ENCODE measurements at regions not wholly inside any gene's neighbourhood (a gene's known extent, or its start where the extent isn't known, plus 50 kb on each side); places are given as distances from the start of the nearest gene placed in this dataset.

DNA sequence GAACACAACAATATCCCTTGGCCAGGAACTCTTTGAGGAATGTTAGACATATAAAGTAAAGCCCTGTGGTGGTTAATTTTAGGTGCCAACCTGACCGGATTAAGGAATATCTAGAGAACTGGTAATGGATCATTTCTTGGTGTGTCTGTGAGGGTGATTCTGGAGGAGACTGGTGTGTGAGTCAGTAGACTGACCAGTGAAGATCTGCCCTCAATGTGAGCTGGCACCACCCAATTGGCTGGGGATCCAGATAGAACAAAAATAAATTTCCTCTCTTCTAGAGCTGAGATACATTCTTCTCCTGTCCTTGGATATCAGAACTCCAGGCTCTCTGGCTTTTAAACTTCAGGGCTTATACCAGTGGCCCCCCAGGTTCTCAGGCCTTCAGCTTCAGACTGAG lies 56.2 kb upstream of the TNPO1 start:
- WGBS, 5 donors, result 41 to 96% (median 52%) methylated on average over 1 of the region's 1 CpG
- intact Hi-C loops (cut with DNase I; ENCODE audit: low total_unique reads), result no loop called here

DNA sequence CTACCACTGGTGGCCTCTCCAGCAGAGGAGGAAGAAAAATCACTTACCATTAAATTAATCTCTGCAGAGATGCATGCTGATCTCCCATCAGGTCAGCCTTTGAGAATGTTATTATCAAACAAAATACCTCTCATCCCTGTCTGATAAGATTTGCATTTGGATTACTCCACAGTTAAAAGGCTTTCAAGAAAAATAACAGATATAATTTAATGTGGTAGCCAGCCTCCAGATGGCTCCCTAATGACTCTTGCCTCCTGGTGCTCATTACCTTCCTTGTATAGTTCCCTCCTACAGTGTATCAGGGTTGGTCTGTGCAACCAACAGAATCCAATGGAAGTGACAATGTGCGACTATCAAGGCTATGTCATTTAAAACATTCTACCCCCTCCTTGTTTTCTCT lies 63.6 kb upstream of the TNPO1 start:
- Histone ChIP-seq H3K36me3 (no peaks in the 10 kb centered on the region), H3K4me1 (no peaks in the 10 kb centered on the region), H3K27me3 (replicated peaks in 1 of 7) (peaks cover 0 to 8% (median 0%) of the 10 kb centered on the region in 7 donors), H3K9me3 (no peaks in the 10 kb centered on the region), H3K4me3 (no peak overlapping the region), H3K27ac (no peak overlapping the region)
- intact Hi-C loops (cut with DNase I; ENCODE audit: low total_unique reads), result no loop called here
- 80 to 100% (median 93%) methylated on average over 1 of the region's 1 CpG for WGBS, 5 donors
- no peak for DNase-seq
- TF ChIP-seq CTCF (IDR thresholded peaks at IDR 0.05 in 8 of 11, conservative IDR thresholded peaks at IDR 0.05 in 3 of 11) (no peak), POLR2A (IDR thresholded peaks at IDR 0.05) (no peak), POLR2AphosphoS5 (IDR thresholded peaks at IDR 0.05) (no peak)

More for the DNA sequence above, 56.2 kb upstream of the TNPO1 start:
- no peak overlapping the region for H3K4me3 ChIP-seq
- H3K27ac ChIP-seq, result no peak overlapping the region
- peaks cover 0 to under 1% (median 0%) of the 10 kb centered on the region in 8 donors for H3K9me3 ChIP-seq
- H3K27me3 ChIP-seq (replicated peaks in 1 of 7), result peaks cover 0 to 13% (median 0%) of the 10 kb centered on the region in 7 donors
- TF ChIP-seq POLR2A (IDR thresholded peaks at IDR 0.05) (no peak), CTCF (IDR thresholded peaks at IDR 0.05 in 8 of 11, conservative IDR thresholded peaks at IDR 0.05 in 3 of 11) (no peak), POLR2AphosphoS5 (IDR thresholded peaks at IDR 0.05) (no peak)
- DNase-seq, result no peak
- no peaks in the 10 kb centered on the region for H3K4me1 ChIP-seq
- H3K36me3 ChIP-seq, result no peaks in the 10 kb centered on the region

- Histone ChIP-seq H3K9me3 (no peaks in the 10 kb centered on the region), H3K36me3 (no peaks in the 10 kb centered on the region), H3K4me1 (no peaks in the 10 kb centered on the region), H3K27me3 (replicated peaks in 1 of 7) (no peaks in the 10 kb centered on the region), H3K4me3 (no peak overlapping the region), H3K27ac (no peak overlapping the region)
- no peak for DNase-seq
- WGBS, 5 donors, result 88 to 94% (median 92%) methylated on average over 12 of the region's 12 CpGs
- intact Hi-C loops (cut with DNase I; ENCODE audit: low total_unique reads), result no loop called here
- TF ChIP-seq POLR2AphosphoS5 (IDR thresholded peaks at IDR 0.05) (no peak), CTCF (IDR thresholded peaks at IDR 0.05 in 8 of 11, conservative IDR thresholded peaks at IDR 0.05 in 3 of 11) (no peak), POLR2A (IDR thresholded peaks at IDR 0.05) (no peak)
Observed at GRCh38 chr5:72749362-72749997, 67.0 kb upstream of the TNPO1 start.

DNA sequence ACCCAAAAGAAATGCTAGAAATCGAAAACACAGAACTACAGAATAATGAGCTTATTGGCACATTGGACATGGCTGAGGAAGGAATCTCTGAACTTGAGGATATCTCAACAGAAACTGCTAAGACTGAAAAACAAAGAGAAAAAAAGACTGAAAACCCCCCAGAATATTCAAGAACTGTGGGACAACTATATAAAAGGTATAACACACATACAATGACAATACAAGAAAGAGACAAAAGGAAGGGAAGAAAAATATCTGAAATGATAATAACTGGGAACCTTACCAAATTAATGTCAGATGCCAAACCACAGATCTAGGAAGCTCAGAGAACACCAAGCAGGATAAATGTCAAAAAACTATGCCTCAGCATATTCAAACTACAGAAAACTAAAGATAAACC lies 68.6 kb upstream of the TNPO1 start:
- Histone ChIP-seq H3K4me1 (no peaks in the 10 kb centered on the region), H3K4me3 (no peak overlapping the region), H3K9me3 (no peaks in the 10 kb centered on the region), H3K27me3 (replicated peaks in 1 of 7) (no peaks in the 10 kb centered on the region), H3K36me3 (no peaks in the 10 kb centered on the region), H3K27ac (no peak overlapping the region)
- no peak for DNase-seq
- WGBS, 5 donors, result 79 to 89% (median 81%) methylated on average over 1 of the region's 1 CpG
- no peak for TF ChIP-seq POLR2AphosphoS5 (IDR thresholded peaks at IDR 0.05)
- intact Hi-C loops (cut with DNase I; ENCODE audit: low total_unique reads), result no loop called here
